ENCODE measurements at regions not wholly inside any gene's neighbourhood (a gene's known extent, or its start where the extent isn't known, plus 50 kb on each side); places are given as distances from the start of the nearest gene placed in this dataset.

DNA sequence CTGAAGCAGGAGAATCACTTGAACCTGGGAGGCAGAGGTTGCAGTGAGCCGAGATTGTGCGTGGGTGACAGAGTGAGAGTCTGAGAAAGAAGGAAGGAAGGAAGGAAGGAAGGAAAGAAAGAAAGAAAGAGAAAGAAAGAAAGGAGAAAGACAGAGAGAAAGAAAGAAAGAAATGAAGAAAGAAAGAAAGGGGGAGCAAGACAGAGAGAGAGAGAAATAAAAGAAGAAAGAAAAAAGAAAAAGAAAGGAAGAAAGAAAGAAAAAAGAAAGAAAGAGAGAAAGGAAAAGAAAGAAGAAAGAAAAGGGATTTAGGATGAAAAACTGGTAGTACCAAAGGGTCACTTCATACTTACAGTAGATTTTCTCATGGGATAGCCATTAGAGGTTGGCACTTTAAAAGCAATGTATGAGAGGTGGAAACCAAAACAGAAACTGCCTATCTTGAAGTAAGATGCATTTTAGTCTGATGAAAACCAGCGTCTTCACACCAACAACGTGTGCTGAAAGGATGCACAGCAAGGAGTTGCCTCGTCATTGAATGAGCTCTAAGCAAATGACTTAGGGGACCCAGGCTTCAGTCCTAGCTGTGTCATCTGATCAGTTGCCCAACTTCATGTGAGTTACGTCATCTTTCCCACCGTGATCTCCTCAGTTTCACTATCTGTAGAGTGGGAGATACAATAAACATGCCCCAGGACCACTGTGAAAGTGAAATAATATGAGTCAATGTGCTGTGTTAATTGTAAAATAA, 133.9 kb upstream of the NEDD9 start:
- DNase-seq (ENCODE audit: low spot score) (no peak), ATAC-seq (no peak)

DNA sequence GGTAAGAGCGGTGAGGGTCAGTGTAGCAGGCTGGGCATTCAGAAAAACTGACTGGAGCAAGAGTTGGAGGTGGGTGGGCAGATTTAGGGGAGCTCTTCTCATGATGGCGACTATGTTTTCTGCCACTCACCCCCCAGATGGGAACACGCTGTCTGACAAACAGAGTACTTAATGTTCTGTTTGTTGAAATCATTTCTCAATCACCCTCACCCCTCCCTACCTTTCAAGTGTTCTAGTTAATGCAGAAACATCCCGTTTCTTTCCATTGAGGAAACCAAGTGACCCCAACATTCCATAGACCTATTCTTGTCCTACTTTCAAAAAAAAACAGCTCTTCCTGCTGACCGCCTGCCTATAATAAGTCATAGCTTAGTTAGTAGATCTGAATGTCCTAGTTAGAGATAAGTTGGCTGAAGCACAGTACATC, 132.5 kb upstream of the NEDD9 start:
- DNase-seq (ENCODE audit: low spot score) (peak; percentile 63), ATAC-seq (peak; percentile 72)

DNA sequence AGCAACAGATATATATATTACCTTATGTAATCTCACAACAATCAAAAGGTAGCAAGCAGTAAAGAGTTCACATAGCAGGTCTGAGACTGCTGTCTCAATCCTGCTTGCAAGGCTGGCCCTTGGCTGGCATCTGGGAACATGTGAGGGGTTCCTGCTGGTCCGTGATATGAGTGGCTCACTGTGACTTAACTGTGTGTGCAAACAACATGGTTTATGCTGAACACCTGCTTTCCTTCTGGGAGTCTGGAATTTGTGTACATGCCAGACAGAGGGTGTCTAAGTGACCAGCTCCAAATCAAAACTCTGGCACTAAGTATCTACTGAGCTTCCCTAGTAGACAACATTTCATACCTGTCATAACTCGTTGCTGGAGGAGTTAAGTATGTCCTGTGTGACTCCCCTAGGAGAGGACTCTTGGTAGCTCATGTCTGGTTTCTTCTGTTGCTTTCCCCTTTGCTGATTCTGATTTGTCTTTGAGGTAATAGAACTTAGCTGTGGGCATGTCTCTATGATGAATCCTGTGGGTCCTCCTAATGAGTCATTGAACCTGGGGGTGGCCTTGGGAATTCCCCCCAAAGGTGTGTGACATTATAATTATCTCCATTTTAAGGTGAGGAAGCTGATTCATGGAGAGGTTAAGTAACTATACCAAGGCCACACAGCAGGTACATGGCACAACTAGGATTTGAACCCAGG, 131.6 kb upstream of the NEDD9 start:
- ATAC-seq (no peak), DNase-seq (ENCODE audit: low spot score) (peak; percentile 29)

DNA sequence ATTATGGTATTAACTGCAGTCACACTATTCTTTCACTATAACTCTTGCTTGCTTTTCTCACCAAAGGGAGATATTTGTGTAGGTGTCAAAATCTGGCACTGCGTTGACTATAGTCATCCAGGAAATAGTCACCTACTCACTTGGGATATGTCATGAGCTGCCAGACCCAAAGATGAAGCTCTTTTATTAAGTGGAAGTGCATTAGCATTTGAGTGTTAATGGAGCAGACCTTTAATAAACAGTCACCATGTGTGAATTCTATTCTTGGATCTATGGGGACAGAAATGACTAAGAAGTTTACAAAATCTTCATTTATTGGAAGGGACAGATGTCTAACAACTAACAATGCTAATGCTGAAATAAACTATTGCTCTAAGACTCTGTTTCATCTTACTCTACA, 130.1 kb upstream of the NEDD9 start:
- ATAC-seq = no peak
- no peak for DNase-seq (ENCODE audit: low spot score)

DNA sequence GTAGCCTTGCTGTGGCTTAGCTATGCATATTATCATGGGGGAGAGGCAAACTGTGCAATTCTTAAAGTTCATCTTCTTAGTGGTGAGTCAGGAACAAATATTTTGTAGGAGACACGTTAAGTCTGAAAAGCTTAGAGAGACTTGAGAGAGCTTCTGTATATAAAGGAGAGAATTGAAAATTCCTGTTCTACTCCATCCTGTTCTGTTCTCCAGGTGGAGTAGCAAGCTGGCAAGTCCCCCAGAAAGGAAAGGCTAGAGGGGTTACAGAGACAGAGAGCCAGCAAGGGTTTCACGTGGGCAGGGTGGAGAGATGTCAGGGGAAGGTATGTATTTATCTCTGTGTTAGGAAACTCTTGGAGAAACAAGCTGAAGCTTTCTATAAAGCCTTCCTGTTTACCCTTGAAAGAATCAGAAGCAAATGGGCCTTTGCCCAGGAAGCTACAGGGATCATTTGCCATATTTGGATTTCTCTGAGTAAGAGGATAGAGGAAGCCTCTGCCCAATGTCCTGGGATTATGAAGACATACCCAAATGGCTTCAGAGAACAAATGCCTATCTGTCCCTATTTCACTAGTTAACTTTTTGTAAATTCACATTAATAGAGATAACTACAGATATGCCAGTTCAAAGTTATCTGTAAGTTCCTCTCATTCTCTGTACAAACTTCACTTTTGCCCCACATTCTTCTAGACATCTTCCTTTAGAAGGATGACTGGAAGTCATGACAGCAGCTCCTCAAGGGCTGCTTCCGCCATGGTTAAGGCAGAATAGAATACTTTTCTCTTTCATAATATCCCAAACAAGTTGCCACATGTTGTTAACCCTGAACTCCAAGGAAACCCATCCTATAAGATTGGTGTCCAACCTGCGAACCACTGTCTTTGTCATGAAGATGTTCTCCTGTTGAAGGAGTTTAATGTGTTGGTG, 126.7 kb upstream of the NEDD9 start:
- ATAC-seq = peak; percentile 52

DNA sequence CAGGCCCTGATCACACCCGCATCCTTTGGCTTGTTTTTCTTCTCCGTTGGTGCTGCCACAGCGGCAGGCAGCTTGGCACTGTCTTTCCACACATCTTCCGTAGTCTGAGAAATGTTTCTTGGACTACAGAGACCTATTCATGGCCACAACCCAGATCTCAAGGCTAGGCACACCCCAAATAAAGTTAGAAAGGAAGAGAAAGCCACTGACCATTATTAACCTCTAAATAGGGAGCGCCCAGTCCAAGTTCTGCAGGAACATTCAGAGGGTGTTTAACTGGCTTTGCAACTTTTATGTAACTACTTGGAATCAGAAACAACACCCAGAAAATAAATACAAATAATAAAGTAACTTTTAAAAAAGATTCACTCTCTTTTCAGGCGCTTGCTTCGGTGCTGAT, 124.8 kb upstream of the NEDD9 start:
- no peak for DNase-seq (ENCODE audit: low spot score)
- ATAC-seq = peak; percentile 52

More for the DNA sequence above, 126.7 kb upstream of the NEDD9 start:
- no peak for DNase-seq (ENCODE audit: low spot score)

DNA sequence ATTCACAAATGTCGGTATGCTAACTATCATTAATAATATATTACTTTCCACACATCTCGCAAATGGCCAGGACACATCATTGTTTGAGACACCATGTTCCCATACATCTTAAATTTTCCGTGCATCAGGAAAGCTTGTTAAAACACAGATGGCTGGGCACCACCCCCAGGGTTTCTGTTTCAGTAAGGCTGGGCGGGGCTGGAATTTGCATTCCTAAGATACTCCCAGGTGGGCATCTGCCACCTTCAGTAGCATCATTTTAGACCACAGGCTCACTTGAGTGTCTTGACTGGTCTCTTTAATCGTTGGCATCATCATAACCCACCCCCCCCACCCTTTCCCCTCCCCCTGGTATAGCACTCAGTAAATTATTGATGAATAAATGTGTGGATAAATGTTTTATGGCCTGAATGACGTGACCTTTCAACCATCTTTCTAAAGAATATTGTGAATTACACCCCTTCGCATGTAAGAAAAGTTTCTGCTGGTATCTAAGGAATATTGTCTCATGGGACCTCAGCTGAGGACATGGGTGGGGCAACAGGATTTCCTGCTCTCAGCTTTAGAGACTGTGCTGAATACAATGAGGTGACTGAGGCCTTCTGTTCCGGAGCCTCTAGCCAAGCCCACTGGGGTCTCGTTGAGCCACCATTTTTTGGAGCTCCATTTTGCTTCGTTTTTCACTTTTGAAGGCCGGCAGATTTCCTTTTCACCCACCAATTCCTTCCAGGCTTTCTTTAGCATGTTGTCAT, 124.1 kb upstream of the NEDD9 start:
- no peak for DNase-seq (ENCODE audit: low spot score)
- ATAC-seq = peak; percentile 56

DNA sequence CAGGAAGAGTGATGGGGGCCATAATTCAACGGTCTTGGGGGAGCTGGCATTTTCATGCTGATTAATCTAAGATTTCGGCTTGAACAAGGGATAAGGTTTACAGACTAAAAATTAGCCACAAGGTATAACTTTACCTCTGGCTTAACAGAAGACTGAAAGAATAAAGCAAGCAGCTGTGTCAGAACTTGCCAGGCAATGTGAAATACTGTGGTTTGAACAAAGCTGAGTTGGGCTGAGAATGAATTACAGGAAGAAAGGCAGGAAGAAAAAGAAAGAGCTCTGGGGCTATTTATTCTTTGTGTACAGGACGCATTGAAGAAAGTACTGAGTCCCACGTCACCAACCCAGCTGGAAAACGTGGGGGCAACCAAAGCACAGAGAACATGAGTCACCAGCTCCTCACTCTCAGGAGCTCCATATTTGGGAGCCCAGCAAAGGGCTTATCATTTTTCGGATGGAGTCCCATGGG, 121.5 kb upstream of the NEDD9 start:
- DNase-seq (ENCODE audit: low spot score) (no peak), ATAC-seq (no peak)

DNA sequence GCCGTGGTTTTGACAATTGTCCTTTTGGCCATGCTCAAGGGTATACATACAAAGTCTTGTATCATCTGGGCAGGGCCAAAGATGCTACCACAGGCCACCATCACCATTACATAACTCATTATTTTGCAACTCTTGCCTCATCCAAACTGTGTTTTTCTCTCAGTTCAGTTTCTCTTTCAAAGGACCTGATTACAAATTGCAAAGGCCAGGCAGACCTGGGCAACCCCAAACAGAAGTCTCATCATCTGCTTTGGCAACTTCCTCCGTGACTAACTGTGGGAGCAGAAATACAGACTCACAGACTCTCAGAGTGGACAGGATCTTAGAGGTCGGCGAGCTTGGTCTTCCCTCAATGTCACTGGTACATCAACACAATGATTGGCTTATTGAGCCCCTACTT, 117.8 kb upstream of the NEDD9 start:
- ATAC-seq (peak; percentile 93), DNase-seq (ENCODE audit: low spot score) (peak; percentile 71)

DNA sequence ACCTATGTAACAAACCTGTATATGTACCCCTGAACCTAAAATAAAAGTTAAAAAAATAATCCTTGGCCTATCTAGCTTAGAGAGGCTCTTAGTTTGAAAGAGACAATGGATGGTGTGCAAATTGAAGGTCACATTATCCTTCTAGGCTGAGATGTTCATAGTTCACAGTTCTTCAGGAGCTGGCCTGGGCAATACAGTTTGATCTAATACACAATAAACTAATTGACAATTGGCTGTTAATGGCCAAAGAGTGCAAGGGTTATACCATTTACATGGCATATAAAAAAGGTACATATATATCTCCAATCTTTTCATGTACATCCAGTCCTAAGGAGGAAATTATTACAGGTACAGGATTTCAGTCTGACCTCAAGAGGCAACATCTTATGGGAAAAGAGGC, 117.4 kb upstream of the NEDD9 start:
- no peak for ATAC-seq
- no peak for DNase-seq (ENCODE audit: low spot score)

DNA sequence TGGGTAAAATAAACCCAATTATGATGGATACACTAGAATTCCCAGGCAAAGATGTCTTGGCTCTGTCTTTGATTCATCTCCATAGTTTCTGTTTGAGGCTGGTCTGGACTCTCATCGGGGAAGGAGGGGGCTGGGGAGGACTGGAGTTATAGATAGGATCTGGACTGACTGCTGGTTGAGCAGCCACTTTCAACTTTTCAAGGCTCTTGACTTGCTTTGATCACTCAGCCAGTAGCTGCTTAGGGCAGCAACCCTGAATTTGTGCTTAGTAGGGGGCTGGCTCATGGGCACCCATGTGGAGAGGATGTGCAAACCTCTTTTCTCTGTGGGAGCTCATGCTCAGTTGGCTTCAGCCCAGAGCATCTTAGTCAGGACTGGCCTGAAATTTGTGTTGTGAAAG, 114.0 kb upstream of the NEDD9 start:
- ATAC-seq (no peak), DNase-seq (ENCODE audit: low spot score) (no peak)

DNA sequence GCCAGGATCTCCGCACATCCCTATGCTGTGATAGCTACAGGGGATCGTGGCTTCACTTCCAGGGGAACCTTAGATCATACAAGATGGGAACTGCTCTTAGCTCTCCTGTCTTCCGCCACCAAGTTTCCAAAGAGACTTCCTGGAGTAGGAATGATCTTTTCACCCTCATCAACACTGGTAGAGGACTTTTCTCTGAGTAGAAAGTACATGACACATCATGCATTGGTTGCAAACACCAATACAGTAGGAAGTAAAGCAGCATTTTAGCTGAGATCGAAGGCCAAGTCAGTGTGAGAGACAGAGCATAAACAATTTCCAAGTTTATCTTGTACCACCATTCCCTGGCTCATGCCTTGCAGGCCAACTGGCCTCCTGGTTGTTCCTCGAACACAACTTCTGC, 113.1 kb upstream of the NEDD9 start:
- DNase-seq (ENCODE audit: low spot score) = no peak
- ATAC-seq = no peak

DNA sequence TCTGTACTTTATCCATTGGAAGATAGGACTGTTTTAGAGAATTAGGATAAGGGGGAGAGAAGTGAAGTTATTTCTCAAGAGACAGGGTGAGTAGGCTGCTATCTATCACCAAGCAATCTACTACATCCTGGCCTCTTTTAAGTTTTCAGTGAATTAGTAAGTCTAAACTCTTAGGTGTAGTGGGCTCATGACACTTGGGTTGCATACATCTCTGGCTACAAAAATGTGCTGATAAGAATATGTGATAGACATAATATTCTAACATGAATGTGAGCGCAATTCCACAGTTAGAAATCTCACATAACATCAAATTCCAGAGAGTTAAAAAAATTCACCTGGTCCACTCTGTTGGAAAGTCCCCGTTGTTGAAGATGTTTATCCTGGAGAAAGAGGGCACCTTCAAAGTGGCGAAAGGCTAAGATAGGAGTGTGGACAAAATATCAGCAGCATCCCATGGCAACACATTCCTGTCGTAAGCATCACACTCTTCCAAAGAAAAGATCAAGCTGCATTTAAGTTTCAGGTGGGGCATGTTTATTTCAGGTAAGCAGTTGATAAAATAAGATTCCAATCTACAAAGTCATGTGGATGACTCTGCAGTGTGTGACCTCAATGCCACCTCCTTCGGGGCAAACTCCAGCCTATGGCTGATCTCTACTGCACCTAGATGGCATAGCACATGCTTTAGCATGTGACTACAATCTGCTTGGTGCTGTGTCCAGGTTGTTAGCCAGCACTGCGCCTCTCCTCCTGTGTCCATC, 111.7 kb upstream of the NEDD9 start:
- DNase-seq (ENCODE audit: low spot score) = no peak
- ATAC-seq = peak; percentile 54

DNA sequence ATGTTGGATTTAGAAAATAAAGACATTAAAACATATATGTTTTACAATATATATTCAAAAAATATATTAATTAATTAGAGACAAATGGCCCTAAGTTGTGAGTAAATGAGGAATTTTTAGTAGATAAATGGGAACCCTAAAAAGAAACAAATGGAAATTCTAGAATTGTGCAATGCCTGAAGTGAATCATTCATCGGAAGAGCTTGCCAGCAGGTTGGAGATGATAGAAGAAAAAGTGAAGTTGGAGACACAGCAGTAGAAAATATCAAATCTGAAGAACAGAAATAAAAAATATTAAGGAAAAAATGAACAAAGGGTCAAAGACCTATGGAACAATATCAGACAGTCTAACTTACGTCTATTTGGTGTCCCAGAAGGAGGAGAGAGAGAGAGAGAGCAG, 109.4 kb upstream of the NEDD9 start:
- peak; percentile 51 for ATAC-seq
- DNase-seq (ENCODE audit: low spot score) = no peak

DNA sequence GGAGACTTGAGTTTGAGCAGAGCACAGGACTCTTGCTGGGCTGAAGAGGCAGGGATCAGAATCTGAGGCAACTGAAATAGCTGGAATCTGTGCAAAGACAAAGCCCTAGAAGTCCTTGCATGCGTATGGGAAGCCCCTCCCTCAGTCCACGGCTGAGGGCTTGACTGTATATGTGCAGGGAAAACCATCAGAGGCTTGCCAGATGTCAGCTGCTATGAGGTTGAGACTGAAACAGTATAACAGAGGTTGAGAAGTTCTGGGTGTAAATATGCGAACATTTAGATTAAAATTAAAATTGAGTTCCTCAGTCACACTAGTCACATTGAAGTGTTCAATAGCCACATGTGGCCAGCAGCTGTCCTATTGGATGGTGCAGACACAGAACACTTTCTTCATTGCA, 108.8 kb upstream of the NEDD9 start:
- ATAC-seq (no peak), DNase-seq (ENCODE audit: low spot score) (no peak)

DNA sequence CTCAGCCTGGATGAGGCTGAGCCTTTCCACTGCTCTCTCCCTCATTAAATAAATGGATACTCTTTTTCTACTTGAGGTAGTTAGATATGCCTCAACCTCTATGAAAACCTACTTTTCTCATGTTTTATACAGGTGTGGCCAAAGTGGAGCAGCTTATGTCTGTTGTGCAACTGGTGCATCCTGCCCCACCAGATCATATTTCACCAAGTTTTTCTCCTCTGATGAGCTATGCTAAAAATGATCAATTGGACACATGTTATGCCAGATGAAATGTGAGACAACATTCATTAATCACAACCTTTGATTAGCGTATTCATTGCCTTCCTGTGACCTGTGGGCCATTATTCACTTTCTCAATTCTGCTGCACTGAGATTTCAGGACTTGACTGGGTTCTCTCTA, 106.9 kb upstream of the NEDD9 start:
- ATAC-seq = no peak
- no peak for DNase-seq (ENCODE audit: low spot score)

DNA sequence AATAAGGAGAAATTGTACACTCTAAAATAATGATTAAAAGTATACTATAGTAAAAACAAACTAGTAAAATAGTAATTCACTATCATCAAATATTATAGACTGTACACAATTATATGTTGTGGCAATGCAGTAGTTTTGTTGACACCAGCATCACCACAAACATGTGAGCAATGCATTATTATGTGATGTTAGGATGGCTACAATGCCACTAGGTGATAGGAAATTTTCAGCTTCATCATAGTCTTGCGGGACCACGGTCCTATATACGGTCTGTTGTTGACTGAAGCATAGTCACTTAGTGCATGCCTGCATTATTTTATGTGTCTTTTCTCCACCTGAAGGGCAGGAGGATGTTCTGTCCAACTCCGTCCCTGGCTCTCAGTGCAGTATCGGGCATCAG, 104.8 kb upstream of the NEDD9 start:
- DNase-seq (ENCODE audit: low spot score) (no peak), ATAC-seq (no peak)

DNA sequence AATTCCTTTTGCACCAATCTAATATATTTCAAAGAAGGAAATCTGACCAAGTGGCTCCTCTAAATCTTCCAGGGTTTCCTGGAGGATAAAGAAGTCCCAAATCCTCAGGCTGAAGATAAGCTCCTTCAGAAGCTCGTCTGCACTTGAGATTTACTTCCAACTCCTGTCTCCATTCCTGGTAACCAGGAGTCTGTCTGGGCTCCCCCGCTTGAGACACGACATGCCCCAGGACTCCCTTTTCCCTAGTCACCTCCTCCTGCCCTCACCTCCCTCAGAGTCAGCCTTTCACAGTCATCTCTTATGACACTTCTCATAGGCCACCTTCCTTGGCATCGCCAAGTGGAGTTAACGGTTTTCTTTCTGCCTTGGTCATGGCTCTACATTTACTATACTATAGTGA, 103.4 kb upstream of the NEDD9 start:
- DNase-seq (ENCODE audit: low spot score) (no peak), ATAC-seq (no peak)

DNA sequence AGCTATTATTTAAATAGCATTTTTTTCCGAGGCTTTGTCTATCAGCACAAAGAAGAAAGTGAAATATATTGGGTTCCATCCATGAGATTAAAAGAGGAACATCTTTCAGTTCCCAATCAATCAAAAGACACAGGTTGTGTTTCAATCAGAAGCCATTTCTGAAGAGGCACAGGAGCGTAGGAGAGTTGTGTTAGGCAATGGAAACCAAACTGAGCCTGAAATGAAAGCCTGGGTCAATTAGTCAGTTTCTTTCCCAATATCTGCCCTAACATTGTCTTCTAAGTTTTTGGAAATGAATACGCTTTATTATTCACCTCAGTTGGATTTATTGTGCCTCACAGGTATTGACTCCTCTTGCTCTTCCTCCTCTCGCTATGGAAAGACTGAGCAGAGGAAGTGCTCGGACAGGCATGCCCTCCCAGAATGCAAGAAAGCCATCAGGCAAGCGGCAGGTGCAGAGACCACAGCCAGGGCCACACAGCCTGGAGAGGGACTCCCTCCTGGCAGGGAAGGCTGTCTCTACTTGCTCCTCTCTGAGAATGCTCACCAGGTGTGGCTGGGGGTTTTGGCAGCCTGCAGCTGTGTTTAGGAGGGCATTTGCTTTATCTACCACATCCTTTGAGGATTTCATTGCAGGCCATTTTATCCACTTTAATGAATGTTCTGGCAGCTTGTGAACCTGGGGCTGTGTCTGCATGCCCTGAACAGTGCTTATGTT, 100.8 kb upstream of the NEDD9 start:
- ATAC-seq = no peak
- no peak for DNase-seq (ENCODE audit: low spot score)

Data from left lobe of liver (tissue), 2 donors.